Muscle layer of colon (tissue), 2 donors: ENCODE measurements at regions not wholly inside any gene's neighbourhood (a gene's known extent, or its start where the extent isn't known, plus 50 kb on each side); places are given as distances from the start of the nearest gene placed in this dataset.

ENCODE experiments used
- H3K27ac ChIP-seq: one replicate; pipeline ENCODE4 v1.7.0; 2013; ENCODE audit warnings: low read depth, mild to moderate bottlenecking, low read length, moderate library complexity
- H3K27me3 ChIP-seq, 2 donors: one replicate each; pipeline ENCODE4 v1.7.0; 2013; ENCODE audit warnings: low read length in 2 of 2, mild to moderate bottlenecking in 2 of 2; ENCODE audit not compliant: insufficient read depth in 2 of 2, control insufficient read depth in 1 of 2
- H3K36me3 ChIP-seq: one replicate; pipeline ENCODE4 v1.7.0; 2013; ENCODE audit warnings: mild to moderate bottlenecking, low read length; ENCODE audit not compliant: insufficient read depth
- H3K4me1 ChIP-seq: one replicate; pipeline ENCODE4 v1.7.0; 2013; ENCODE audit warnings: mild to moderate bottlenecking, low read length; ENCODE audit not compliant: insufficient read depth
- H3K4me3 ChIP-seq, 2 donors: one replicate each; pipeline ENCODE4 v1.7.0; 2013; ENCODE audit warnings: low read length in 2 of 2, low read depth in 1 of 2, mild to moderate bottlenecking in 1 of 2, moderate library complexity in 1 of 2
- H3K9ac ChIP-seq: one replicate; pipeline ENCODE4 v1.7.0; 2013; ENCODE audit warnings: low read length
- H3K9me3 ChIP-seq: one replicate; pipeline ENCODE4 v1.7.0; 2013; ENCODE audit warnings: mild to moderate bottlenecking, low read length
- donor health status: abdominal sarcoma.
- donor health status: Adenocarcinoma of cecum.

DNA sequence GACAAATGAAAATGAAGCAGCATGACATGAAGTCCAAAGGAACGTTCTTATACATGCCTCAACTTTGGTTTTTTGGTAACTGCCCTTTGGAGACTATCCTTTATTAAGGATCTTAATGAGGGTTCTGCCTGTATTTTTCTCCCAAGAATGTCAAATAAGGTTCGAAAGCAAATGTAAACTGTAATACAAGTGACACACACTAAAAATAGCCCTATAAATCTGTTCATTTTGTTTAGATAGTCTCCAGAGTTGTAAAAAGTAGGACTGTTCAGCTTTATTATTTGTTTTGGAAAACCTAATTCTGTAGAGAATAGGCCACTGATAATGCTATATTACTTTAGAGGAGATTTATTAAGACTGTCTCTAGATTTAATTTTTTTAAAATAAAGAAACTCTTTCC, 80.5 kb upstream of the CDIN1 start:
- H3K27me3 ChIP-seq: no peaks in the 10 kb centered on the region
- no peak overlapping the region for H3K27ac ChIP-seq
- peaks cover 10% of the 10 kb centered on the region for H3K4me1 ChIP-seq
- H3K36me3 ChIP-seq: no peaks in the 10 kb centered on the region
- H3K9me3 ChIP-seq: no peaks in the 10 kb centered on the region
- no peak overlapping the region for H3K4me3 ChIP-seq
- no peak overlapping the region for H3K9ac ChIP-seq

DNA sequence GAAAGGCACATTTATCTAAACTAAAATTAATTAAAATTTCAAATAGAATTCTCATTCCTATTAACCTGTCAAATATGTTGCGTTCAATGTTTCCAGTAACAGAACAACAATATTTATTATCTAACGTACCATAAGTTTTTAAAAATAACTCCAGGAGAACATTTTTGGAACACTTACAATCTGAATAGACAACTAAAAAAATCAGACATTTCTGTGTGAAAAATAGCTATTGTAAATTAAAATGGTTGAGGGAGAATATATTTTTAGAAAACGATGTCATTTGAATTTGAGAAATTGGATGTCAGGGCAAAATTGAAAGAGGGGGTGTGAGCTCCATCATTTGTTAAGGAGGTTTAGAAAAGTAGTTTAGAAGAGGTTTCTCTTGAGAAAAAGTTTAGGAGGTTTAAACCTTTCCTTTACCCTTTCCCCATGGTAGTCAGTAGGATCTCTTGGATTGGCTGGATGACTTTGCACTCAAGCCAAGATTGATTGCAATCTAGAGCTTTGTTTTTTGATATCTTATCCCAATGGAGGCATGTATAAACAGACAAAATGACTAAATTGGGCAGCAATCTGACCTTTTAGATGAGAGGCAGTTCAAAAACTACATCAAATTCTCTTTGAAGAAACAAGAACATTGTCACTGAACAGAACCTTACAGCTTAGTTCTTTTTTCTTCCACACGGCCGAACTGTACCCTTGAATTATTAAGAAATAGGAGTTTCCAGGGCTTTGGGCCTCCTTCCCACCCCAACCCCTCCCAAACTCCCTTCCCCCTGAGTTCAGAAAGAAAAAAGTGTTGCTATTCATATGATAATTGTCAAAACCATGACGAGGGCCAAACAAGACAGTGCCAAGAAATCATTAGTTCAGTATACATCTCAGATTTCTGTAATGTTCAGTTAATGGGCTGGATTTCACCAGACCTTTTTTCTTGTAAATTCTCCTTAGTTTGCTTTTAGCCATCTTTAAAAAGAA, 79.7 kb upstream of the CDIN1 start:
- no peaks in the 10 kb centered on the region for H3K36me3 ChIP-seq
- no peak overlapping the region for H3K4me3 ChIP-seq
- peaks cover 10% of the 10 kb centered on the region for H3K4me1 ChIP-seq
- H3K9ac ChIP-seq: no peak overlapping the region
- no peak overlapping the region for H3K27ac ChIP-seq
- no peaks in the 10 kb centered on the region for H3K9me3 ChIP-seq
- H3K27me3 ChIP-seq: no peaks in the 10 kb centered on the region

DNA sequence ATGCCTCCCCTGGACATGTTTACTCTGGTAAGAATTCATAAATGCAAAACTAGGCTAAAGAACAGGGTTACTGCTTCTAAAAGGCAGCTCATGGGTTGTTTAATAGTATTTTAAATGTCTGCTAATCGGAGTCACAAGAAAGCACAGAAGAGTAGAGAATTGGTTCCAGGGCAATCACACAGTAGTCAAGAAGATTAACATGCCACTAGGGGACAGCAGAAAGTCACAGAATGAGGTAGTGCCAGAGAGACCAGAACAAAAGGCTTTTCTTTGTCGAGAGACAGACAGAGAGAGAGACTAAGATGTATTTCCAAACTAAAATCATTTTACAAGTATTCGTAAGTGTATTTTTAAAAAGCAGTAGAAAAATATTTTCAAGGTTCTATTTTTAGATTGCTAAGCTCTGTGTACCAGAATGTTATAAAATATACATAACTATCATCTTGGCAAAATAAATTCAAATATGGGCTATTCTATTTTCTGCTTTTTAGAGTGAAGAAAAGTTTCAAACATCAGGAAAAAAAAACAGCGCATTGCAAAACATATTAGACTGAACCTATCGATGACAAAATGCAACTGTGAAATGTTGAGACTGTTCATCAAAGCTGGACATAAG, 78.3 kb upstream of the CDIN1 start:
- H3K9ac ChIP-seq: no peak overlapping the region
- no peaks in the 10 kb centered on the region for H3K36me3 ChIP-seq
- H3K27ac ChIP-seq: no peak overlapping the region

DNA sequence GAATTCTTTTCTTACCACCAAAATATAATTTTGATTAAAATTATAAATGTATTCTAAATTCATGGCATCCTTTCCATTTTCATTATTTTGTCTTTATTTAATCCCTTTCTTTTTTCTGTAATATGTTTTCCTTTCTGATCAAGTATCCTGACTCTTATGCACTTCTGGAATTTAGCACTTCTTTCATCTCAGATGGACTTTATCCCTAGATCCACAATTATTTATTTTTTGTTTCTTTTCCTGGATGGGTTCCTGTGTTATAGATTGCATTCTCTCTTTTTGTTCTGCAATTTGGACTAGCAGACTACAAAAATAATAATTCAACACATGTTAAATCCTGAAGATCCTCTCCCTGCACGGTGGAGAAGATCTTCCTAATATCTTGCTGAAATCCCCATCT, 76.9 kb upstream of the CDIN1 start:
- Histone ChIP-seq H3K27me3 (no peaks in the 10 kb centered on the region), H3K9ac (no peak overlapping the region), H3K27ac (no peak overlapping the region), H3K4me3 (no peak overlapping the region), H3K36me3 (no peaks in the 10 kb centered on the region), H3K9me3 (no peaks in the 10 kb centered on the region), H3K4me1 (peaks cover 10% of the 10 kb centered on the region)

More for the DNA sequence above, 78.3 kb upstream of the CDIN1 start:
- no peaks in the 10 kb centered on the region for H3K27me3 ChIP-seq
- no peak overlapping the region for H3K4me3 ChIP-seq
- peaks cover 10% of the 10 kb centered on the region for H3K4me1 ChIP-seq
- H3K9me3 ChIP-seq: no peaks in the 10 kb centered on the region

DNA sequence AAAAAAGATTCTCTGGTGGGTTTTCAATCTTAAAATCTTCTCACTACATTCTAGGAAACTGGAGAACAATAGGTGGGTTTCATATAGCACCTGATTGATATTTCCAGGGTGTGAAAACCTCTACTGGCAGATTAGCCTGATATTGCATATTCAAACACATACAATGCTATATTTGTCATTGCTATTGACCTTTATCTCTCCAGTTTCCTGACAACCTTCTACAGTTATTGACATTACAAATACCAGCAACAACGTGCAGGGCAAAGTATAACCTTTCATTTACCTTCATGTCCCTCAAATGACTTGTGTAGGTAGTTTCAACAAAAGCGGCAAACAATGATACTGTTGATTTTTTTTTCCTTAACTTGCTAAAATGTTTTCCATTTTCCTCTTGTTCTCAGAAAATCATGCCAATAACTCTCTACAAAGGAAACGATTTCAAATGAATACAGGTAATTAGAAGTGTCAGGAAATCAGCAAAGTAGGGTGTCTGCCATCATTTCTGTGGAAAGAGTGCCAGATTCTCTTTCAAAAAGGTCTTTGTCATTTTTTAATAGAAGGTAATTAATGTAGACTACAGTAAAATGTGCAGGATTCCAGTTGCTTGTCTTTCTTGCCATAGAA, 72.6 kb upstream of the CDIN1 start:
- no peak overlapping the region for H3K4me3 ChIP-seq
- H3K27me3 ChIP-seq: no peaks in the 10 kb centered on the region
- no peaks in the 10 kb centered on the region for H3K9me3 ChIP-seq
- H3K36me3 ChIP-seq: no peaks in the 10 kb centered on the region
- no peak overlapping the region for H3K9ac ChIP-seq
- no peak overlapping the region for H3K27ac ChIP-seq
- no peaks in the 10 kb centered on the region for H3K4me1 ChIP-seq

DNA sequence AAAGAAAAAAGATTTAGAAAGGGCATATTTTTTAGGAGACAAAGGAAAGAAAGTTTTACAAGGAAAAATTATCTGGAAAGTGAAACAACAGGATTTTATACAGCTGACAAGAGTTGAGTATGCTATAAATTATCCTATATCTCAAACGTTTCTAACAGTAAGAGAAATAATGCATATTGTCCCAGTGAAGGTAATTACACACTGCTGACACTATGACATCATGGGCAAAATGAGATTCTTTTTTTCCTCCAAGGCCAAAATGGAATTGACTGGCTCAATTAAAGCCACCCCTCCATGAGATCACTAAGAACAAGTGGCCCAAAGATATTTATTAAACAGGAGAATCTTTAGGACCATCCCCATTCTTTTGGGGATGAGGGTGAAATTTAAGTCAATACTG, 72.0 kb upstream of the CDIN1 start:
- H3K36me3 ChIP-seq: no peaks in the 10 kb centered on the region
- no peak overlapping the region for H3K4me3 ChIP-seq

DNA sequence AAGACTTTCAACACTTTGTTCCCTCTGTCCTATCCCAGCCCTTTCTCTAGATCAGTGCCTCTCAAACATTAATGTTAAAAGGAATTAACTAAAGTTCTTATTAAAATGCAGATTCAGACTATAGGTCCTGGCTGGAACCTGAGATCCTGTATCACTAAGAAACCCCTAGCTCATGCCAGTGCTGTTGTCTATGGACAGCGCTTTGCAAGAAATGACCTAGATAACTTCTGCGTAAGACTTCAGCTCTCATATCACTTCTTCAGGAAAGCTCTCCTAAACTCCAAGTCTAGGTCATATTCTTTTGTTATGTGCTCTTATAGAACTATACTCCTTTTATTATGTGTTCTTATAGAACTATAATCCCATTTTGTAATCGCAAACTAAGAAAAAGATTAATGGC, 67.8 kb upstream of the CDIN1 start:
- H3K4me1 ChIP-seq: no peaks in the 10 kb centered on the region
- no peak overlapping the region for H3K4me3 ChIP-seq
- no peak overlapping the region for H3K9ac ChIP-seq
- no peaks in the 10 kb centered on the region for H3K36me3 ChIP-seq
- no peaks in the 10 kb centered on the region for H3K27me3 ChIP-seq
- no peak overlapping the region for H3K27ac ChIP-seq
- no peaks in the 10 kb centered on the region for H3K9me3 ChIP-seq

More for the DNA sequence above, 72.0 kb upstream of the CDIN1 start:
- Histone ChIP-seq H3K27ac (no peak overlapping the region), H3K4me1 (no peaks in the 10 kb centered on the region), H3K9me3 (no peaks in the 10 kb centered on the region), H3K9ac (no peak overlapping the region), H3K27me3 (no peaks in the 10 kb centered on the region)

DNA sequence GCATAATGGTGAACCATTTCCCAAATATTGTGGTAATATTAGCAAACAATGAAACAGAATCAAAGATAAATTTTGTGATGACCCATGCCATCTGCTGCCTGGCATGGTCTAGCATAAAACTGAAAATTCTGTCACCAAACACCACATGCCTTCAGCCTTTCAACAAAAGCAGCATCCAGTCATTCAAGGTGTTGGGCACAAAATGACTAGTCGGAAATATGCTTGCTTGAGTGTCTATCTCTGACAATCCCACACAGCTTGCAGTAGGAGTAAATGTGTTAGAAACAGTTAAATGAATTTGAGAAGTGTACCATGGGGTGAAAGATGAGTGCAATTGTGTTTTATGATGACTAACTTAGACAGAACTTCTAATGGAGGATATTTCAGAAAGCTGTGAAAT, 61.7 kb upstream of the CDIN1 start:
- Histone ChIP-seq H3K27ac (no peak overlapping the region), H3K27me3 (no peaks in the 10 kb centered on the region), H3K4me3 (no peak overlapping the region), H3K4me1 (no peaks in the 10 kb centered on the region), H3K9me3 (no peaks in the 10 kb centered on the region), H3K9ac (no peak overlapping the region), H3K36me3 (no peaks in the 10 kb centered on the region)

DNA sequence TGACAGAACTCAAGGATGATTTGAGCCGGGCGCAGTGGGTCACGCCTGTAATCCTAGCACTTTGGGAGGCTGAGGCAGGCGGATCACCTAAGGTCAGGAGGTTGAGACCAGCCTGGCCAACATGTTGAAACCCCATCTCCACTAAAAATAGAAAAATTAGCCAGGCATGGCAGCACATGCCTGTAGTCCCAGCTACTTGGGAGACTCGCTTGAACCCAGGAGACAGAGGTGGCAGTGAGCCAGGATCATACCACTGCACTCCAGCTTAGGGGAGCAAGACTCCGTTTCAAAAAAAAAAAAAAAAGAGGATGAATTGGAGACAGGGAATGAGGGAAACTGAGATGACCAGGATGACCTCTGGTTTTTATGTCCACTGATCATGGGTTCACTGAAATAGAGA, 60.4 kb upstream of the CDIN1 start:
- H3K27ac ChIP-seq: no peak overlapping the region
- no peaks in the 10 kb centered on the region for H3K27me3 ChIP-seq
- no peaks in the 10 kb centered on the region for H3K4me1 ChIP-seq
- H3K36me3 ChIP-seq: no peaks in the 10 kb centered on the region
- H3K9me3 ChIP-seq: no peaks in the 10 kb centered on the region
- H3K9ac ChIP-seq: no peak overlapping the region
- no peak overlapping the region for H3K4me3 ChIP-seq

DNA sequence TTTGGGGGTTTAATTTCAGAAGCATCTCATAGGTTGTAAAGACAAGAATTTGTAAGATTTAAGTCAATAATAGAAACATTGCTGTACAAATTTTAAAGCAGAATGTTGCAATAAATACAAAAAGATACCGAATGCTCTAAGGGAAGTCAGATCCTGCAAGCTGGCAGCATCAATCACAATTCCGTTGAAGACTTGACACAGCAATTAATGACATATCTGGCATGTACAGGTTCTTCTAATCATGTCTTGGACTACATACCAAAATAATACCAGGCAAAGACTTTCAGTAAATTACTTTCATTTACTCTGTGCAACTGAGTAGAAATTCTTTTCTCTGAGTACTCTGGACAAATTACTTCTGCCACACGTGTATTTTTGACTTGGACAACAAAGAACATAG, 54.0 kb upstream of the CDIN1 start:
- H3K36me3 ChIP-seq: no peaks in the 10 kb centered on the region
- H3K9me3 ChIP-seq: no peaks in the 10 kb centered on the region
- H3K27me3 ChIP-seq: no peaks in the 10 kb centered on the region
- no peaks in the 10 kb centered on the region for H3K4me1 ChIP-seq
- no peak overlapping the region for H3K27ac ChIP-seq
- H3K9ac ChIP-seq: no peak overlapping the region
- H3K4me3 ChIP-seq: no peak overlapping the region

DNA sequence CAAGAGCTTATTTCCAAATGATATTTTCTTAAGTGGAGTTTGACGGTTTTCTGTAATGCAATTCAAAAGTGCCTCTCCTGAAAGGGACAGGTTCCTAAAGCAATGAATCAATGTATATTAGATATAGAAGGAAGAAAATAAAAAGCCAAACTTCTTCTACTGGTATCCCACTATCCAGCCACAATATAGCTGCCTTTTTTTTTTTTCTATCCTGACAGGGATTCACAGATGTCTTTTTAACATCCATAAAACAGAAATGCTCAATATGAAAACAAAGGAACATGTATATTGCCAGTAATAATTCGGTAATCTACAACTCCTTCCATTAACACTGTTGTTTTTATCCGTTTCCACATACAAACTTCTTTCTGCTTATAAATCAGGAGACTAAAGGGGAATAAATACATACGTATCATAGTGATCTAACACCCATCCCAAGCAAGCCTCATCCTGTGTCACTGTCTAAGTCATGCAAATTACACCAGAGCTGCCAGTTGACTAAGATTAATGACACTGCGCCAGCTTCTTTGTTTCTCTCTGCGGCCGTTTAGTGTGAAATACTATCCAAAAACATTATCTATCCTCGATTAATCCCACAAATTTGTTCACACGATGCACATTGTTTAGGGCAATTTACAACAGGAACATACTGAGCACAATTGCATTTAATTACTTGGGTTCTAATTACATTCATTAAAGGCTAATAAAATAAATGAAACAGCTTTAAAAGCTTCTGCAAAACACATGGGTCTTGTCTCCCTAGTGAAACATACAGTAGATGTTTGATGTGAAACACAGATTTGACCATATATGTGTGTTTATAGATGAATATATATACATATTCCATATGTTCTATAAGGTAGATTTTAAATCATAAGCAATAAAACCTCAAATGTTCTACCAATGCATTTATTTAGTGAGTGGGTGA, 51.9 kb upstream of the CDIN1 start:
- Histone ChIP-seq H3K4me3 (no peak overlapping the region), H3K9ac (no peak overlapping the region), H3K9me3 (no peaks in the 10 kb centered on the region), H3K27ac (no peak overlapping the region), H3K36me3 (no peaks in the 10 kb centered on the region), H3K27me3 (no peaks in the 10 kb centered on the region), H3K4me1 (no peaks in the 10 kb centered on the region)
